HG03175 (cell line): ENCODE measurements at regions not wholly inside any gene's neighbourhood (a gene's known extent, or its start where the extent isn't known, plus 50 kb on each side); places are given as distances from the start of the nearest gene placed in this dataset.
"Not testable (repeated sequence)": the region's sequence is repeated elsewhere in the genome, so short reads cannot be mapped to it uniquely, and the experiment has no call there.

ENCODE experiments used
- ATAC-seq: cut with Tn5 transposase; IDR thresholded peaks from one replicate; pipeline ENCODE4 v1.9.1; 2021; ENCODE audit warnings: mild to moderate bottlenecking, moderate library complexity; ENCODE audit not compliant: unreplicated experiment

DNA sequence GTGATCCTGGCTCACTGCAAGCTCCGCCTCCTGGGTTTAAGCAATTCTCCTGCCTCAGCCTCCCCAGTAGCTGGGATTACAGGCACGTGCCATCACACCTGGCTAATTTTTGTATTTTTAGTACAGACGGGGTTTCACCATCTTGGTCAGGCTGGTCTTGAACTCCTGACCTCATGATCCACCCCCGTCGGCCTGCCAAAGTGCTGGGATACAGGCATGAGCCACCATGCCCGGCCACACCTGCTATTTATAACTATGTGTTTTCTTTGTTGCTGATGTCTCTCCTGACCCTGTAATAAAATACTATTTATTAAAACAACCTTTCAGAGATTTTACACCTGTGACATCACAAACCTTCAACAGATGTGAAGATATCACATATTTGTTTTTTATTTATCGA, 736.5 kb upstream of the PCDH15 start:
- not testable (repeated sequence) for ATAC-seq

DNA sequence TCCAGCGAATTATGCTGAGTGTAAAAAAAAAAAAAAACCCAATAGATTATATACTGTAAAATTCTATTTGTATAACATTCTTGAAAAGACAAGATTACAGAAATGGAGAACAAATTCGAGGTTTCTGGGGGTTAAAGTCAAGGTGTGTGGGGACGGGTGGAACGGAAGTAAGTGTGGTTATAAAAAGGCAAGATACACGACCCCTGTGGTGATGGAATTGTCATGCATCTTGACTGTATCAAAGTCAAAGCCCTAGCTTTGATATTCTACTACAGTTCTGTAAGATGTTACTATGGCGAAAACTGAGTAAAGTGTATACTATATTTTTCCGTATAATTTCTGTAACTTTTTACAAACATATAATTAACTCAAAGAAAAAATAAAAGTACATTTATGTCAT, 718.2 kb upstream of the PCDH15 start:
- no peak for ATAC-seq

DNA sequence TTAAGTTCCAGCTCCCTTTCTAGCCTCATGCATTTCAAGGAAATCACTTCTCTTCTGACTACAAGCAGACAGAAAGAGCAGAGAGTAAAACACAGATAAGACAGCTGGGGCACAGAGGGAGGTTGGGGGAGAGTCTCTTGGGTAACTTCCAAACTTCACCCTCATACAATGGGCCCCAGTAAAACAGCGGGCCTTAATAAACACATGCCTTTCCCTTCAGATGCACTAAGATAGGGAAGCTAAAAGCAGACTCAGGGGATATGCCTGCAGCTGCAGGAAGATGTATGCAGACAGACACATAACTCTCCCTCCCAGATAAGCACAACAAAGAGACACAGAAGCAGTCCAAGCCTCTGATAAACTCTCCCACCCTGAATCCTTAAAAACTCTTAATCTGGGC, 717.4 kb upstream of the PCDH15 start:
- ATAC-seq: not testable (repeated sequence)

DNA sequence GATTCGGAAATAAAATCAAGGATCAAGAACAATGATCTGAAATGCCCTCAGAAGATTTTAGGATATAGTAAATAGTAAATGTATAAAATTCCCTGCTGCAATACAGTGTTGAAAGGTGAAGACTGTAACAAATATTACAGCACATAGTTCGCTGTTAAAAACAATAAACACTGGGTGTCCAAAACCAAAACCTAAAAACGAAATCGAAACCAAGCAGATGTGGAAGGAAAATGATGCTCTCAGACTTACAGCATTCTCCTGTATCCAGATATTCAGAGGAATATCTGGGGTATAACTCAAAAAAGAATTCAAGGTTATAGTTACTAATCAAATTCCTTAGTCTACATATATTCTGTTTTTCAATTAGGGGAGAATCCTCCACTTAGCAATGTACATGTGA, 708.1 kb upstream of the PCDH15 start:
- no peak for ATAC-seq

DNA sequence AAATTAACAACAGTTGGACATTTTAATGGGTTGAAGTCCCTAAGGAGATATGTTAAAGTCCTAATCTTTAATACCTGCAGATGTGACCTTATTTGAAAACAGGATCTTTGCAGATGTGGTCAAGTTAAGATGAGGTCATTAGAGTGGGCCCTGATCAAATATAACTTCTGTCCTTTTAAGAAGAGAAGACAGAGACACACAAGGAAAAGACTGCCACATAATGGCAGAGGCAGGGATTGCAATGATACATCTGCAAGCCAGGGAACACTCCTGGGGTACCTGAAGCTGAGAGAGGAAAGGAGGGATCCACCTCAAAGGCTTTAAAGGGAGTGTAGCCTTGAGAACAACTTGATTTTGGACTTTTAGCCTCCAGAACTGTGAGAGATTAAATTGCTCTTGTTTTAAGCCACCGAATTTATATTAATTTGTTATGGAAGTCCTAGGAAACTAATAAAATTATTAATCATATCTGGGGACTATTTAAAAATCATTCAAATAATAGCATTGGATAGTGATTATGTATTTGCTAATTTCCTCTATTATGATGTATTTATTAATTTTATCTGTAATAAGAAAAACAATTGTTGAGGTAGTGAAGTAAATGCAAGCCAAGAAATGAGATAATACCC, 700.0 kb upstream of the PCDH15 start:
- ATAC-seq: no peak

DNA sequence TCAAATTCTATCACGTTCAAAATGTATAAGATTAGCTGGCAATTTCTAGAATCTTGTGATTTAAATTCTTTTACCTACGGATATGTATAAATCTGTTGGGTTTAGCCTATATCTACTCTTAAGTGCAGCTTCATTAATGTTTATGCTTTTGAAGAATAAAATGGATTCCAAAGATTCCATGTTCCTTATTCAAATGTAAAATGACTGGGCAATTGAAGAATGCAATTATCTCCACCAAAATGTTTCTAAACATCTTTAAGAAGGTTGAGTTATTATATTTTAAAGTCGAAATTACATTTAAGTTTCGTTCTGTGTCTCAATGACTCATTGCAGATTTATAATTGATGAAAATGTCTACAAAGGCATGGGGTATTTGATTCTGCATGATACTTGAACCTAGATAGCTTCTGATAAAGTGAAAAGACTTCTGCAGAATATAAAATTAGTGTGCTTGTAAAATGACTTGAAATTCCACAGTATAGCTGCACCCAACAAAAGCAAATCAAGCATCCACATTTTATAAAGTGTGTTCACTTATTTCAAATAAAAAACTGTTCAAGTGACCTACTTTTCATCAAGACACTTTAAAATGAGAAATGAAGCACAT, 697.0 kb upstream of the PCDH15 start:
- no peak for ATAC-seq

DNA sequence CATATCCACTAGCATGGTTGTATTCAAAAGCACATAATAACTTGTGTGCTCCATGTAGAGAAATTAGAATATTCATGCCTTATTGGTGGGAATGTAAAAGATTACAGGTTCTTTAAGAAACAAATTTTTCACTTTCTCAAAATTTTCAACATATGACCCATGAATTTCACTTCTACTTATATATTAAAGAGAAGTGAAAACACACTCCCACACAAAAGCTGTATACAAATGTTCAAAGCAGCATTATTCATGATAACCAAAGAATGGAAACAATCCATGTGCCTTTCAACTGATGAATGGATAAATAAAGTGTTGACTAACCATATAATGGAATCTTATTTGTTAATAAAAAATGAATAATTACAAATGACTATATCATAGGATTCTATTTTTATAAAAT, 694.5 kb upstream of the PCDH15 start:
- no peak for ATAC-seq

- ATAC-seq: no peak
Measured at GRCh38 chr10:55491712-55492111, 690.7 kb upstream of the PCDH15 start.

DNA sequence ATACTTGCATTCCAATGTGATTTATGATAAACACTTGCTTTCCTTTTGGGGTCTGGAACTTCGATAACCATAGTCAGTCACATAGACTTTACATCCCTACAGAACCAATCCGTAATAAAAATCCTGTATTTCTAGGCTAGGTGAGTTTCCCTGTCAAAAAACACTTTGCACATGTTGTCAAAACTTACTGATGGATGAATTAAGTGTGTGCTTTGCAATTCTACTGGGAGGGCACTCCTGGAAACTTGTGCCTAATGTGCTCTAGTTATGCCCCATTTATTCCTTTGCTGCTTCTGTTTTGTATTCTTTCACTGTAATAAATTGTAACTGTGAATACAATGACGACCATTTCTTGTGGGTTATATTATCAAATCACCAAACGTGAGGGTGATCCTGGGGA, 684.8 kb upstream of the PCDH15 start:
- no peak for ATAC-seq

GRCh38 chr10:55476129-55476528, 675.1 kb upstream of the PCDH15 start:
- no peak for ATAC-seq

DNA sequence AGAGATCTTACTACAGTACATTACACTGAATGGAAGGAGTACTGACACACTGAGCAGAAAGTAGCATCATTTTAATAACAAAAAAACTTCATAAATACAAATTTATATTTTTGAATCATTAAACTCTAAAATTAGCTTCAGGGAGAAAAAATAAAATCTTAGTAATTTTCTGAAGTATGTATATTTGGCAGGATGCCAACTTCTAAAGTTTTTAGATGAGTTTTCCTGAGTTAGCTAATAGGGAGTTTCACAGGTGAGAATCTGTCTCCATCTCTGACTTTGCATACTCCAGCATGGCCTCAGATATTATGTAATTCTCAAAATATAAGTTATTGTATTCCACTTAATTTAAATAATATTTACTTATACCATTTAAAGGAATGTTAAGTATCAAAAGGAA, 673.2 kb upstream of the PCDH15 start:
- no peak for ATAC-seq

DNA sequence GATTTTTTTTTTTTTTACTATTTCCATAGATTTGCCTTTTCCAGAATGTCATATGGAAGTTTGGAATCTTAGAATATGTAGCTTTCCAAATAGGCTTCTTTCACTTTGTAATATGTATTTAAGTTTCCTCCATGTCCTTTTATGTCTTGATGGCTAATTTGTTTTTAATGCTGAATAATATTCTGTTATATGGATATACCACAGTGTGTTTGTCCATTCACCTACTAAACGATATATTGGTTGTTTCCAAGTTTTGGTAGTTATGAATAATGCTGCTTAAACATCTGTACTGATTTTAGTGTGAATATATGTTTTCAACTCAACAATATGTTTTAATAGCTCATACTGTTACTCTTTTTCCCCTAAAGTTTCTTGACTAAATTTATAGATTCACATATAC, 669.8 kb upstream of the PCDH15 start:
- no peak for ATAC-seq

DNA sequence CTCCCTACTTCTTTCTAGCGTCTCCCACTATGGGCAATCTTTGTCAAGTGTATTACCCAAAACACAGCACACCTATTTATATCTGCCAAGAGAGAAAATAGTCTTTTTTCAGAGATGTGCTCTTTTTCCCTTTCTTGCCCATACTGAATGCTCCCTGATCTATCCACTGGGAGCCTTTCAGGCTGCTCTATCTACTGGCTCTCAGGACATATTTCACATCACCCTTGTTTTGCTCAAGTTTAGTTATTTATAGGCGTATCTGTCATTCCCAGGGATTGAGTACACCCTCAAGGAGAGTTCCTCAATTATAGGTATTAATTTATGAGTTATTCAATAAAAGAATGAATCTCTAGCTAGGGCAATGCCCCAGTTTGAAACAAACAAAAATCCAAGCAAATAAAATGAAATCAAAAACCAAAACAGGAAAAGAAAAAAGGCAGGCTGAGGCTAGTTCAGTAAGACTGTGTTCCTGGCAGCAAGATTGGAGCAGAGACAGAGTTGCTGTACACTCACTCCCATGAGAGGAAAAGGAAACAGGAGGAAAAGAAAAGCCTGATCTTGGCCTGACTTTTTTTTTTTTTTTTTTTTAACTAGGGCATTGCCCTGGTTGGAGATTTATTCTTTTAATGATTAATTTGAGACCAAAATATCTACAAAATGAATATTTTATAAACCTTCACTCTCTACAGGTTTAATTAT, 665.9 kb upstream of the PCDH15 start:
- ATAC-seq: no peak

- no peak for ATAC-seq
Measured at GRCh38 chr10:55464083-55464482, 663.1 kb upstream of the PCDH15 start.

- ATAC-seq: no peak
Measured at GRCh38 chr10:55460008-55460407, 659.0 kb upstream of the PCDH15 start.

DNA sequence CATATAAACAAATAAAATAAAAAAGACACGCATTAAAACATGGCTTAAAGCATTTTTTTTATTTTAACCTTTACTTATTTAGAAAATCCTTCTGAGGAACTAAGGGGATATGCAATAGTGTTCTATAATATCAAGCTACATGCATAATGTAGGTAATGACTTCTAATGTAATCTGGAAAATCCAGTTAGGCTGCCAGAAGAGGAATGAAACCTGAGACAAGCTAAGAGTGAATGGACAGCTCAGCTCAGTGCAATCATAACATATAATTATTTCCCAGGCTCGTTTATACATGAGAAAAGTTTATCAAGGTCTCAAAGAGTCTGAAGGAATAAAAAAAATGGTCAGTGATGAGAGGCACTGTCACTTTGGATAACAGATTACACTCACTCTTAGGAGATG, 649.0 kb upstream of the PCDH15 start:
- ATAC-seq: no peak

DNA sequence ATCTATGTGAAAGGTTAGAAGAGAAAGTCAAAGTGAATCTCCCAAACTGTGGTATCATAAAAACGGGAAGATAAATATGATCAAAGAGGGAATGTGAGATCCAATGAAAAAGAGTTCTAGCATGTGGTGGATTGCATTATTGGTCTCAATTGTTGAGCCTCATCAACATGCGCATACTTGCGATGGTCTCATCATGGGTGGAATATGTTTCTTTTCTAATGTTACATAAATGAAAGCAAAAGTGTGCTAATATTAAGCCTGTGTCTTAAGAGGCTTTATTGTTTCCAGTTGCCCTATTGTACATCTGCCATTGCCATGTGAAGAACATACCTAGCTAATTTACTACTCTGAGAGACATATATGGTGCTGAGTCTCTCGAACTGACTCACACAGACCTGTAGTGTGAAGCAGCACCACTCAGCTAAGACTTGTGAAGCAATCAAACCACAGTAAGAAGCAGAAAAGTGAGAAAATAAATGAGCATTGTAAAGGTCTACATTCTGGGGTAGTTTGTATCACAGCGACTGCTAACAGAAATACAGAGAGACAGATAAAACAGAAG, 645.5 kb upstream of the PCDH15 start:
- ATAC-seq: no peak

DNA sequence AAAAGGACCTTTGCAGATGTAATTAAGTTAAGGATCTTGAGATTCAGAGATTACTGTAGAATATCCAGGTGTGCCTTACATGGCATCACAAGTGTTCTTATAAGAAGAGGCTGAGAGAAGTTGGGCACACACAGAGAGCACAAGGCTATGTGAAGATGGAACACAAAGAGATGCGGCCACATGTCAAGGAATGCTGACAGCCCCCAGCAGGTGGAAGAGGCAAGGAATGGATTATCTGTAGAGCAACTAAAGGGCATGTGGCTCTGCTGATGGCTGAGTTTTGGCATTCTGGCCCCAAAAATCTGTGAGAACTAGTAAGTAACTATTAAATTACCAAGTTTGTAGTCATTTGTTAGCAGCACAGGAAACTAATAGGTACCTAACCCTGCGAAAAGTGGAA, 640.7 kb upstream of the PCDH15 start:
- no peak for ATAC-seq

GRCh38 chr10:55426138-55426537, 625.1 kb upstream of the PCDH15 start:
- ATAC-seq: no peak

GRCh38 chr10:55410415-55410885, 609.4 kb upstream of the PCDH15 start:
- no peak for ATAC-seq

DNA sequence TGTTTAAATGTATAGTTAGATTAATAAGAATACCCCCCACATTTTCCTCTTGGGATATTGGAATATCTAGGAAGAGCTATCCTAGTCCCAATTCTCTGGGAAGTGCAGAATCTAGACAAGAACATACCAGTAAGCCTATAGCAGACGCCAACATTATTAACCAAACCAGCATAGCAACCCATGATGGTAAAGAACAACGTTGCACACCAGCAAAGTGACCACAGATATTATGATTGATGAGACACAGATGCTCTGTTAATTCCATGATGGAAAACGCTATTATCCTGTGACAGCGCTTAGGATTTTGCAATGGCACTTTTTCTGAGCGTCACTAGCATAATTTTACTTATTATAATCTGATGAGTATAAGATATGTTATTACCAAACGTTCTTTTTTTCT, 603.1 kb upstream of the PCDH15 start:
- no peak for ATAC-seq
